ENCODE measurements at regions not wholly inside any gene's neighbourhood (a gene's known extent, or its start where the extent isn't known, plus 50 kb on each side); places are given as distances from the start of the nearest gene placed in this dataset.
A peak's percentile ranks its signal among the peaks of the same experiment; 100 is the strongest.

GRCh38 chr13:32861304-32861703, 154.9 kb upstream of the KL start:
- no peak for DNase-seq

GRCh38 chr13:32863596-32863995, 152.6 kb upstream of the KL start:
- no peak for DNase-seq

- DNase-seq: no peak
Measured at GRCh38 chr13:32866921-32867320, 149.3 kb upstream of the KL start.

GRCh38 chr13:32877491-32877890, 138.7 kb upstream of the KL start:
- DNase-seq: no peak

GRCh38 chr13:32878163-32878562, 138.1 kb upstream of the KL start:
- peak; percentile 24 for DNase-seq

GRCh38 chr13:32880636-32881035, 135.6 kb upstream of the KL start:
- DNase-seq: no peak

GRCh38 chr13:32881074-32881776, 135.0 kb upstream of the KL start:
- peak; percentile 11 for DNase-seq

- DNase-seq: no peak
Measured at GRCh38 chr13:32881777-32882145, 134.5 kb upstream of the KL start.

GRCh38 chr13:32882691-32883090, 133.5 kb upstream of the KL start:
- DNase-seq: no peak

GRCh38 chr13:32883474-32883873, 132.7 kb upstream of the KL start:
- DNase-seq: no peak

GRCh38 chr13:32887617-32888016, 128.6 kb upstream of the KL start:
- DNase-seq: no peak

GRCh38 chr13:32889986-32890565, 126.1 kb upstream of the KL start:
- DNase-seq: no peak

GRCh38 chr13:32893176-32893575, 123.0 kb upstream of the KL start:
- DNase-seq: no peak

- DNase-seq: no peak
Measured at GRCh38 chr13:32894589-32895001, 121.6 kb upstream of the KL start.

GRCh38 chr13:32895296-32895695, 120.9 kb upstream of the KL start:
- no peak for DNase-seq

GRCh38 chr13:32897296-32897695, 118.9 kb upstream of the KL start:
- no peak for DNase-seq

- no peak for DNase-seq
Measured at GRCh38 chr13:32902029-32902780, 114.0 kb upstream of the KL start.

GRCh38 chr13:32902874-32903273, 113.3 kb upstream of the KL start:
- peak; percentile 7 for DNase-seq

- DNase-seq: no peak
Measured at GRCh38 chr13:32903720-32904119, 112.5 kb upstream of the KL start.

- no peak for DNase-seq
Measured at GRCh38 chr13:32904266-32904665, 112.0 kb upstream of the KL start.

- peak; percentile 23 for DNase-seq
Measured at GRCh38 chr13:32905063-32905863, 111.0 kb upstream of the KL start.

GRCh38 chr13:32905864-32906180, 110.4 kb upstream of the KL start:
- no peak for DNase-seq

GRCh38 chr13:32907211-32907610, 109.0 kb upstream of the KL start:
- DNase-seq: no peak

Data from fibroblast of skin of back (primary cell).